CD4-positive, alpha-beta T cell (primary cell): ENCODE measurements at regions not wholly inside any gene's neighbourhood (a gene's known extent, or its start where the extent isn't known, plus 50 kb on each side); places are given as distances from the start of the nearest gene placed in this dataset.

ENCODE experiments used
- ATAC-seq: fragments of 200-7000 bp; cut with Tn5 transposase; one replicate; pipeline ENCODE4 v1.10.0; 2022; ENCODE audit warnings: mild to moderate bottlenecking; ENCODE audit not compliant: poor library complexity
- CTCF ChIA-PET: fragments of 350-600 bp; sonication (Branson Sonifier 250); formaldehyde crosslinking; loops from one replicate; lab custom pipeline; 2021; ENCODE audit warnings: antibody characterized with exemption, inconsistent platforms; lab: Charles Lee
- POLR2A ChIA-PET: fragments of 350-600 bp; sonication (Branson Sonifier 250); formaldehyde crosslinking; loops from one replicate; lab custom pipeline; 2021; ENCODE audit warnings: antibody characterized with exemption, inconsistent platforms; lab: Charles Lee
- DNase-seq, 14 experiments: peaks; one replicate each; pipeline ENCODE4 v3.0.0-alpha.2; 2013 to 2020; ENCODE audit warnings: mixed read lengths in 2 of 14
- H3K27ac ChIP-seq, 2 donors: one replicate each; pipeline versions ENCODE4 v1.5.1 to v1.7.0; 2013; ENCODE audit warnings: low read length in 2 of 2, low read depth in 1 of 2, mild to moderate bottlenecking in 1 of 2
- H3K27me3 ChIP-seq, 2 experiments: 1 replicate in 1 of 2; 2 replicates in 1 of 2; pipeline versions ENCODE4 v1.6.1 to v1.7.0; 2013; ENCODE audit warnings: low read length in 2 of 2, control low read depth in 1 of 2, mild to moderate bottlenecking in 1 of 2, moderate library complexity in 1 of 2; ENCODE audit not compliant: insufficient read depth in 2 of 2, control insufficient read depth in 1 of 2
- H3K36me3 ChIP-seq: one replicate; pipeline ENCODE4 v1.6.1; 2013; ENCODE audit warnings: low read length, control low read depth; ENCODE audit not compliant: insufficient read depth
- H3K4me1 ChIP-seq: one replicate; pipeline ENCODE4 v1.6.1; 2013; ENCODE audit warnings: low read length, control low read depth; ENCODE audit not compliant: insufficient read depth
- H3K4me3 ChIP-seq: one replicate; pipeline ENCODE4 v1.5.1; 2013; ENCODE audit warnings: mild to moderate bottlenecking, low read length, moderate library complexity
- H3K9me3 ChIP-seq, 2 experiments: 1 replicate in 1 of 2; 2 replicates in 1 of 2; pipeline versions ENCODE4 v1.6.1 to v1.7.0; 2013; ENCODE audit warnings: low read length in 2 of 2, mild to moderate bottlenecking in 2 of 2, control low read depth in 1 of 2, moderate library complexity in 1 of 2; ENCODE audit not compliant: control insufficient read depth in 1 of 2, insufficient read depth in 1 of 2
- H3K27ac Mint-ChIP-seq: one replicate; pipeline ENCODE4 v1.8.0; 2020; ENCODE audit warnings: mixed read lengths
- H3K27me3 Mint-ChIP-seq: one replicate; pipeline ENCODE4 v1.8.0; 2021; ENCODE audit warnings: mixed read lengths
- H3K36me3 Mint-ChIP-seq: one replicate; pipeline ENCODE4 v1.8.0; 2021; ENCODE audit warnings: low read depth, mixed read lengths
- H3K4me1 Mint-ChIP-seq: one replicate; pipeline ENCODE4 v1.8.0; 2021; ENCODE audit warnings: low read depth, mixed read lengths
- H3K4me3 Mint-ChIP-seq: one replicate; pipeline ENCODE4 v1.8.0; 2020; ENCODE audit warnings: mild to moderate bottlenecking, mixed read lengths
- H3K9me3 Mint-ChIP-seq: one replicate; pipeline ENCODE4 v1.8.0; 2020; ENCODE audit warnings: mixed read lengths
- CTCF ChIP-seq: fragments of 200-600 bp; IDR thresholded peaks from one replicate; pipeline ENCODE4 v1.8.0; 2022; ENCODE audit warnings: antibody characterized with exemption, mild to moderate bottlenecking
- intact Hi-C, 2 experiments: fragments of 100-400 bp; cut with DNase I in 1 of 2; cut with micrococcal nuclease in 1 of 2; formaldehyde crosslinking; loops; one replicate each; pipeline versions ENCODE4 v1.15.1 to v1.9.0; 2023 to 2025; cut with DNase I, micrococcal nuclease

- no peak overlapping the region for H3K4me3 ChIP-seq
- no peaks in the 10 kb centered on the region for H3K27me3 ChIP-seq
- no peaks in the 10 kb centered on the region for H3K9me3 ChIP-seq
- ChIA-PET POLR2A (interaction anchor here (1.2 to 3.0 kb wide), 4 partner anchors 8 to 42 kb away, joined by 3 to 21 read pairs (median 9); no protein-coding TSS in a partner anchor), CTCF (no interaction called here)
- peaks cover 16% of the 10 kb centered on the region for H3K36me3 Mint-ChIP-seq
- H3K4me1 Mint-ChIP-seq = peaks cover 69% of the 10 kb centered on the region
- peak overlapping the region; percentile 75 for H3K4me3 Mint-ChIP-seq
- H3K9me3 Mint-ChIP-seq = peaks cover 8% of the 10 kb centered on the region
- H3K4me1 ChIP-seq = peaks cover 12% of the 10 kb centered on the region
- DNase-seq = no peak
- no peaks in the 10 kb centered on the region for H3K36me3 ChIP-seq
- intact Hi-C loops = no loop called here
- peak overlapping the region; percentile 52 to 71 for H3K27ac ChIP-seq
- ATAC-seq = no peak
- peak overlapping the region; percentile 97 for H3K27ac Mint-ChIP-seq
- no peak for TF ChIP-seq CTCF
- no peaks in the 10 kb centered on the region for H3K27me3 Mint-ChIP-seq
Measured at GRCh38 chr18:70662588-70662987, 373.7 kb downstream of the SOCS6 start.

GRCh38 chr18:70659036-70659925 lies 370.4 kb downstream of the SOCS6 start:
- Histone ChIP-seq H3K27ac (peak overlapping the region; percentile 13 to 43), H3K4me3 (no peak overlapping the region), H3K4me1 (peaks cover 12% of the 10 kb centered on the region), H3K9me3 (no peaks in the 10 kb centered on the region), H3K27me3 (no peaks in the 10 kb centered on the region), H3K36me3 (no peaks in the 10 kb centered on the region)
- CTCF ChIA-PET = interaction anchor here (0.9 to 1.2 kb wide), 3 partner anchors 24 to 123 kb away, joined by 3 to 4 read pairs (median 3); no protein-coding TSS in a partner anchor
- Mint-ChIP-seq H3K27me3 (no peaks in the 10 kb centered on the region), H3K4me3 (peak overlapping the region; percentile 58), H3K27ac (peak overlapping the region; percentile 97), H3K36me3 (peaks cover 16% of the 10 kb centered on the region), H3K9me3 (no peaks in the 10 kb centered on the region), H3K4me1 (peaks cover 59% of the 10 kb centered on the region)
- intact Hi-C loops = loop anchor here in 1 of 2 experiments (1.0 to 5.0 kb wide), 4 partner anchors 13 to 169 kb away; no protein-coding TSS in a partner anchor
- no peak for TF ChIP-seq CTCF
- DNase-seq (peak; percentile 35 to 89 (median 54)), ATAC-seq (peak; percentile 95)
- POLR2A ChIA-PET = interaction anchor here (0.8 to 3.9 kb wide), 8 partner anchors 9 to 72 kb away, joined by 3 to 55 read pairs (median 4); no protein-coding TSS in a partner anchor

- intact Hi-C loops = loop anchor here in 1 of 2 experiments (5.0 kb wide), 1 partner anchor 36 kb away; no protein-coding TSS in a partner anchor
Measured at GRCh38 chr18:70653671-70654070, 364.8 kb downstream of the SOCS6 start.

More at GRCh38 chr18:70653671-70654070, 364.8 kb downstream of the SOCS6 start:
- Histone ChIP-seq H3K4me3 (no peak overlapping the region), H3K4me1 (peaks cover 5% of the 10 kb centered on the region), H3K36me3 (no peaks in the 10 kb centered on the region), H3K9me3 (peaks cover 0 to 2% of the 10 kb centered on the region in 2 experiments), H3K27ac (no peak overlapping the region), H3K27me3 (no peaks in the 10 kb centered on the region)
- peak overlapping the region; percentile 5 for H3K27ac Mint-ChIP-seq
- DNase-seq (no peak), ATAC-seq (no peak)
- peaks cover 7% of the 10 kb centered on the region for H3K36me3 Mint-ChIP-seq
- no peak for TF ChIP-seq CTCF
- H3K9me3 Mint-ChIP-seq = peaks cover 5% of the 10 kb centered on the region
- no peak overlapping the region for H3K4me3 Mint-ChIP-seq
- CTCF ChIA-PET = no interaction called here
- POLR2A ChIA-PET = no interaction called here
- H3K4me1 Mint-ChIP-seq = peaks cover 20% of the 10 kb centered on the region
- H3K27me3 Mint-ChIP-seq = no peaks in the 10 kb centered on the region
